ENCODE measurements at regions not wholly inside any gene's neighbourhood (a gene's known extent, or its start where the extent isn't known, plus 50 kb on each side); places are given as distances from the start of the nearest gene placed in this dataset.

DNA sequence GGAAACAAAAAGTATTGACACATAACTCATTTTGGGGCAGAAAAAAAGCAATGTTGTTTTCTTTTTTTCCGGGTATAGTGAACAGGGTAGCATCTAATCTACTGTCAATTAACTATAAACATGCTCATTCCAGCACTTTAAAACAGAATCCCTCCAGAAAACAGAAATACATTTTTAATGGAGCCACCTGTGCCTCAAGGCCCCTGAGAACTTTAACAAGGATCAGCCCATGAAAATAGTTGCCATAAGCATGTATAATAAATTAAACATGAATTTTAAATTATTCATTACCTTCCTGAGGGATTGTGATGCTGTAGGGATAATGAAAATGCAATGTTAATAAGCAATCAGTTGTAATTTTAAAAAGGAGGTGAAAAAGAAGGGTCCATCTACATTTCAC, 101.4 kb upstream of the IVNS1ABP start:
- no peak for DNase-seq (ENCODE audit: low spot score)
- FAIRE-seq = no peak
- Histone ChIP-seq H3K4me2 (ENCODE audit: low read depth, low read length) (no peak overlapping the region), H3K27ac (ENCODE audit: extremely low read length, insufficient read depth, low read length) (no peak overlapping the region), H4K20me1 (ENCODE audit: insufficient read depth, low read length) (no peaks in the 10 kb centered on the region), H3K36me3 (replicated peaks in 1 of 2; ENCODE audit: control insufficient read depth in 1 of 2, insufficient read depth in 2 of 2, low read length in 2 of 2) (no peaks in the 10 kb centered on the region), H3K79me2 (ENCODE audit: insufficient read depth, low read length) (no peaks in the 10 kb centered on the region), H3K9me3 (ENCODE audit: low read length) (no peaks in the 10 kb centered on the region), H3K27me3 (ENCODE audit: control insufficient read depth in 1 of 2, insufficient read depth in 2 of 2, low read length in 2 of 2) (0 out of 5 replicates have a peak, but pooled peaks cover 0 to 3% of the 10 kb centered on the region in 2 experiments), H3K9ac (ENCODE audit: insufficient read depth, low read depth, low read length) (no peak overlapping the region), H3K4me1 (ENCODE audit: insufficient read depth, low read length) (no peaks in the 10 kb centered on the region), H3K4me3 (replicated peaks in 1 of 3; ENCODE audit: insufficient read depth in 1 of 3, low read depth in 2 of 3, low read length in 3 of 3) (no peak overlapping the region), H2AFZ (ENCODE audit: low read length) (no peak overlapping the region)
- in situ Hi-C loops (cut with HindIII; ENCODE audit: extremely low pct_ligation_motif_present, low pct_unique_long_range_greater_than_20kb) (no loop called here), intact Hi-C loops (cut with micrococcal nuclease; ENCODE audit: unreplicated experiment) (no loop called here)
- no peak for TF ChIP-seq SNAPC2 (CRISPR knock-in tag; IDR thresholded peaks at IDR 0.05)
- TF ChIP-seq HMG20B (CRISPR knock-in tag; conservative IDR thresholded peaks at IDR 0.05) = no peak
- TF ChIP-seq ELF1 (CRISPR knock-in tag; IDR thresholded peaks at IDR 0.05) = no peak
- TF ChIP-seq EZH2 (conservative IDR thresholded peaks at IDR 0.05; ENCODE audit: low read depth, low read length) = no peak
- TF ChIP-seq SRSF4 (IDR thresholded peaks at IDR 0.05; ENCODE audit: low read depth, low read length, poor library complexity, severe bottlenecking) = no peak
- no peak for TF ChIP-seq AHR (CRISPR knock-in tag; IDR thresholded peaks at IDR 0.05)
- TF ChIP-seq HOXA5 (CRISPR knock-in tag; IDR thresholded peaks at IDR 0.05) = no peak
- no peak for TF ChIP-seq CREM (IDR thresholded peaks at IDR 0.05)
- no peak for TF ChIP-seq CREM (CRISPR knock-in tag; IDR thresholded peaks at IDR 0.05)
- BruUV-seq (replicated peaks) = no TSS peak
- POLR2A ChIA-PET = no interaction called here
- 0% methylated on average over 1 of the region's 1 CpG for WGBS (ENCODE audit: low lambda C conversion rate)
- ATAC-seq = no peak
- CTCF ChIA-PET (ENCODE audit: low intra/inter-chr PET ratio, low total read pairs) = no interaction called here

DNA sequence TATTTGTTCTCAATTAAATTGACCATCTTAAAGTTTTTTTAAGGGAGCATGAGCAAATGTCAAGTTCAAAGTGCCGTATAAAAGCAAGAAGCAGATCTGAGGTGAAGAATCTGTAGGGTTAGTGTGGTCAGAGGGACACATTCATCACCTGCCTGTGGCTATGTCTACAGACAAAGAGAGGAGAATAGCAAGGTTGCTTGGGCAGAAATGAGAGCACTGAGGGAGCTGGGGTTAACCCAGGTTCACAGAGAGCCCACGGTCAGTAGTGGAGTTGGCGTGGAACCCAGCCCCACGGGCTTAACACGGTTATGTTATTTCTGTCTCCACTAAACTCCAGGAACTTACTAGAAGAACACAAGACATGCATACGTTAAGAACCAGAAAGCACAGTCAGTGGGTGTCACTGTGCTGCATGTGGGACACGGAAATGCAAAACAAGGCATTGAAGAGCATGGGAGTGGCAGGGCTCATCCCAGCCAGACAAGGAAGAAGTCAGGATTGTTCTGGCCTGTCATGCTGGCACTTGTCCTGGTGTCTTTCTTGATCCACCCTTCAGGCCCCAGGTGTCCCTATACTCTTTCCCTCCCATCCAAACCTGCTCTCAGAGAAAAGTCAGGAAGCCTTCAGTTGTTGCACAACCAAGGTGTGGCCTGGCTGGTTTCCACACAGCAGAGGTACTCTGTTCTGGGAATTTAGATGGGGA, 95.5 kb upstream of the IVNS1ABP start:
- no peak overlapping the region for H3K27ac ChIP-seq (ENCODE audit: extremely low read length, insufficient read depth, low read length)
- ATAC-seq = no peak; the same call in 2 of the 3 replicates
- H3K79me2 ChIP-seq (ENCODE audit: insufficient read depth, low read length) = no peaks in the 10 kb centered on the region
- CTCF ChIA-PET (ENCODE audit: low intra/inter-chr PET ratio, low total read pairs) = no interaction called here
- DNase-seq (ENCODE audit: low spot score) = no peak
- 35% methylated on average over 7 of the region's 7 CpGs for WGBS (ENCODE audit: low lambda C conversion rate)
- H4K20me1 ChIP-seq (ENCODE audit: insufficient read depth, low read length) = no peaks in the 10 kb centered on the region
- H3K9ac ChIP-seq (ENCODE audit: insufficient read depth, low read depth, low read length) = no peak overlapping the region
- no peak for FAIRE-seq
- H3K4me2 ChIP-seq (ENCODE audit: low read depth, low read length) = no peak overlapping the region
- H3K9me3 ChIP-seq (ENCODE audit: low read length) = no peaks in the 10 kb centered on the region
- H3K36me3 ChIP-seq (replicated peaks in 1 of 2; ENCODE audit: control insufficient read depth in 1 of 2, insufficient read depth in 2 of 2, low read length in 2 of 2) = no peaks in the 10 kb centered on the region
- no peak overlapping the region for H2AFZ ChIP-seq (ENCODE audit: low read length)
- POLR2A ChIA-PET = no interaction called here
- H3K27me3 ChIP-seq (ENCODE audit: control insufficient read depth in 1 of 2, insufficient read depth in 2 of 2, low read length in 2 of 2) = peaks cover 1 to 6% of the 10 kb centered on the region in 2 experiments; a peak in 1 of 5 replicates
- BruUV-seq (replicated peaks) = no TSS peak
- intact Hi-C loops (cut with micrococcal nuclease; ENCODE audit: unreplicated experiment) = no loop called here
- H3K4me3 ChIP-seq (replicated peaks in 1 of 3; ENCODE audit: insufficient read depth in 1 of 3, low read depth in 2 of 3, low read length in 3 of 3) = no peak overlapping the region
- H3K4me1 ChIP-seq (ENCODE audit: insufficient read depth, low read length) = peaks cover 8% of the 10 kb centered on the region
- in situ Hi-C loops (cut with HindIII; ENCODE audit: extremely low pct_ligation_motif_present, low pct_unique_long_range_greater_than_20kb) = no loop called here
- TF ChIP-seq, protein P1, sequence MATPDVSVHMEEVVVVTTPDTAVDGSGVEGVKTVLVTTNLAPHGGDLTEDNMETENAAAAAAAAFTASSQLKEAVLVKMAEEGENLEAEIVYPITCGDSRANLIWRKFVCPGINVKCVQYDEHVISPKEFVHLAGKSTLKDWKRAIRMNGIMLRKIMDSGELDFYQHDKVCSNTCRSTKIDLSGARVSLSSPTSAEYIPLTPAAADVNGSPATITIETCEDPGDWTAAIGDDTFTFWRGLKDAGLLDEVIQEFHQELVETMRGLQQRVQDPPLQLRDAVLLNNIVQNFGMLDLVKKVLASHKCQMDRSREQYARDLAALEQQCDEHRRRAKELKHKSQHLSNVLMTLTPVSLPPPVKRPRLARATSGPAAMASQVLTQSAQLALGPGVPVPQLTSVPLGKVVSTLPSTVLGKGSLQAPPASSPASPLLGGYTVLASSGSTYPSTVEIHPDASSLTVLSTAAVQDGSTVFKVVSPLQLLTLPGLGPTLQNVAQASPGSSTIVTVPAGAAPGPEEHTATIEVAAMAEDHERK (CRISPR knock-in tag; IDR thresholded peaks at IDR 0.05; ENCODE audit: low read depth) = no peak
- no peak for TF ChIP-seq AHR (CRISPR knock-in tag; IDR thresholded peaks at IDR 0.05)
- TF ChIP-seq ZMAT5 (CRISPR knock-in tag; IDR thresholded peaks at IDR 0.05; ENCODE audit: borderline replicate concordance, low read depth) = no peak
